Activated effector memory CD4-positive, alpha-beta T cell treated with anti-CD3 and anti-CD28 coated beads, Interleukin-2, amount 50 U/mL, for 16 hours (primary cell): ENCODE measurements at regions not wholly inside any gene's neighbourhood (a gene's known extent, or its start where the extent isn't known, plus 50 kb on each side); places are given as distances from the start of the nearest gene placed in this dataset.

Experiments
- DNase-seq: peaks from one replicate; pipeline ENCODE4 v3.0.0-alpha.2; 2020

GRCh38 chr4:151922306-151922705, 161.5 kb upstream of the GATB start:
- DNase-seq = no peak

- no peak for DNase-seq
Measured at GRCh38 chr4:151921811-151922210, 161.0 kb upstream of the GATB start.

- DNase-seq = no peak
Measured at GRCh38 chr4:151921386-151921785, 160.6 kb upstream of the GATB start.

GRCh38 chr4:151917145-151917734, 156.4 kb upstream of the GATB start:
- DNase-seq = no peak

GRCh38 chr4:151912632-151913031, 151.8 kb upstream of the GATB start:
- no peak for DNase-seq

GRCh38 chr4:151911970-151912369, 151.2 kb upstream of the GATB start:
- DNase-seq = no peak

- no peak for DNase-seq
Measured at GRCh38 chr4:151908734-151909497, 148.1 kb upstream of the GATB start.

- no peak for DNase-seq
Measured at GRCh38 chr4:151908201-151908600, 147.4 kb upstream of the GATB start.

- DNase-seq = no peak
Measured at GRCh38 chr4:151906438-151906837, 145.6 kb upstream of the GATB start.

- DNase-seq = no peak
Measured at GRCh38 chr4:151905197-151905596, 144.4 kb upstream of the GATB start.

GRCh38 chr4:151901631-151902030, 140.8 kb upstream of the GATB start:
- no peak for DNase-seq

GRCh38 chr4:151896880-151897279, 136.1 kb upstream of the GATB start:
- DNase-seq = no peak

GRCh38 chr4:151895671-151896070, 134.9 kb upstream of the GATB start:
- no peak for DNase-seq

- DNase-seq = no peak
Measured at GRCh38 chr4:151894246-151894645, 133.4 kb upstream of the GATB start.

GRCh38 chr4:151888367-151888866, 127.6 kb upstream of the GATB start:
- DNase-seq = no peak

GRCh38 chr4:151887816-151888180, 127.0 kb upstream of the GATB start:
- no peak for DNase-seq

- DNase-seq = no peak
Measured at GRCh38 chr4:151887031-151887815, 126.4 kb upstream of the GATB start.

GRCh38 chr4:151885123-151885522, 124.3 kb upstream of the GATB start:
- no peak for DNase-seq

- no peak for DNase-seq
Measured at GRCh38 chr4:151883747-151884146, 122.9 kb upstream of the GATB start.

- no peak for DNase-seq
Measured at GRCh38 chr4:151882072-151882803, 121.4 kb upstream of the GATB start.

- DNase-seq = no peak
Measured at GRCh38 chr4:151879705-151880445, 119.1 kb upstream of the GATB start.

- DNase-seq = no peak
Measured at GRCh38 chr4:151876381-151876988, 115.7 kb upstream of the GATB start.
